IPS-18a (cell line): ENCODE measurements at regions not wholly inside any gene's neighbourhood (a gene's known extent, or its start where the extent isn't known, plus 50 kb on each side); places are given as distances from the start of the nearest gene placed in this dataset.

ENCODE experiments used
- H3K27ac ChIP-seq: one replicate; pipeline ENCODE4 v1.5.1; 2013; ENCODE audit warnings: low read length
- H3K27me3 ChIP-seq: one replicate; pipeline ENCODE4 v1.6.1; 2013; ENCODE audit warnings: mild to moderate bottlenecking, low read length; ENCODE audit not compliant: control insufficient read depth, insufficient read depth
- H3K36me3 ChIP-seq: one replicate; pipeline ENCODE4 v1.6.1; 2013; ENCODE audit warnings: low read depth, low read length; ENCODE audit not compliant: control insufficient read depth
- H3K4me1 ChIP-seq: one replicate; pipeline ENCODE4 v1.6.1; 2013; ENCODE audit warnings: low read depth, low read length; ENCODE audit not compliant: control insufficient read depth
- H3K4me3 ChIP-seq: one replicate; pipeline ENCODE4 v1.5.1; 2013; ENCODE audit warnings: low read length
- H3K9ac ChIP-seq: one replicate; pipeline ENCODE4 v1.6.1; 2013; ENCODE audit warnings: mild to moderate bottlenecking, low read length, moderate library complexity
- H3K9me3 ChIP-seq: one replicate; pipeline ENCODE4 v1.6.1; 2013; ENCODE audit warnings: low read depth, low read length; ENCODE audit not compliant: control insufficient read depth

- Histone ChIP-seq H3K36me3 (no peaks in the 10 kb centered on the region), H3K4me1 (no peaks in the 10 kb centered on the region), H3K27ac (no peak overlapping the region), H3K9ac (no peak overlapping the region), H3K9me3 (peaks cover 4% of the 10 kb centered on the region), H3K27me3 (no peaks in the 10 kb centered on the region), H3K4me3 (no peak overlapping the region)
These were observed 808.0 kb upstream of the SOX11 start for GRCh38 chr2:4884117-4884571.

- H3K9ac ChIP-seq: no peak overlapping the region
- H3K36me3 ChIP-seq: no peaks in the 10 kb centered on the region
- no peaks in the 10 kb centered on the region for H3K4me1 ChIP-seq
- H3K4me3 ChIP-seq: no peak overlapping the region
- H3K27ac ChIP-seq: no peak overlapping the region
- no peaks in the 10 kb centered on the region for H3K9me3 ChIP-seq
- H3K27me3 ChIP-seq: no peaks in the 10 kb centered on the region
These were observed 800.8 kb upstream of the SOX11 start for GRCh38 chr2:4891394-4891793.

- Histone ChIP-seq H3K27ac (no peak overlapping the region), H3K4me3 (no peak overlapping the region), H3K9ac (no peak overlapping the region), H3K4me1 (no peaks in the 10 kb centered on the region), H3K9me3 (no peaks in the 10 kb centered on the region), H3K27me3 (no peaks in the 10 kb centered on the region), H3K36me3 (no peaks in the 10 kb centered on the region)
These were observed 796.8 kb upstream of the SOX11 start for GRCh38 chr2:4895371-4895770.

GRCh38 chr2:4898706-4899105 lies 793.5 kb upstream of the SOX11 start:
- Histone ChIP-seq H3K4me3 (no peak overlapping the region), H3K9ac (no peak overlapping the region), H3K9me3 (no peaks in the 10 kb centered on the region), H3K36me3 (no peaks in the 10 kb centered on the region), H3K27me3 (no peaks in the 10 kb centered on the region), H3K4me1 (no peaks in the 10 kb centered on the region), H3K27ac (no peak overlapping the region)

GRCh38 chr2:4900242-4900641 lies 791.9 kb upstream of the SOX11 start:
- Histone ChIP-seq H3K9ac (no peak overlapping the region), H3K27ac (no peak overlapping the region), H3K4me3 (no peak overlapping the region), H3K4me1 (no peaks in the 10 kb centered on the region), H3K36me3 (no peaks in the 10 kb centered on the region), H3K27me3 (no peaks in the 10 kb centered on the region), H3K9me3 (no peaks in the 10 kb centered on the region)

GRCh38 chr2:4900861-4901770 lies 791.1 kb upstream of the SOX11 start:
- no peak overlapping the region for H3K27ac ChIP-seq
- no peak overlapping the region for H3K4me3 ChIP-seq
- no peak overlapping the region for H3K9ac ChIP-seq
- H3K9me3 ChIP-seq: no peaks in the 10 kb centered on the region
- H3K27me3 ChIP-seq: no peaks in the 10 kb centered on the region
- no peaks in the 10 kb centered on the region for H3K36me3 ChIP-seq
- no peaks in the 10 kb centered on the region for H3K4me1 ChIP-seq

GRCh38 chr2:4903656-4904348 lies 788.4 kb upstream of the SOX11 start:
- no peaks in the 10 kb centered on the region for H3K27me3 ChIP-seq
- H3K4me3 ChIP-seq: no peak overlapping the region
- H3K36me3 ChIP-seq: no peaks in the 10 kb centered on the region

GRCh38 chr2:4908461-4908860 lies 783.7 kb upstream of the SOX11 start:
- H3K9me3 ChIP-seq: no peaks in the 10 kb centered on the region
- H3K27me3 ChIP-seq: no peaks in the 10 kb centered on the region
- H3K27ac ChIP-seq: no peak overlapping the region
- H3K4me1 ChIP-seq: no peaks in the 10 kb centered on the region
- no peak overlapping the region for H3K4me3 ChIP-seq
- H3K9ac ChIP-seq: no peak overlapping the region
- H3K36me3 ChIP-seq: no peaks in the 10 kb centered on the region

More at GRCh38 chr2:4903656-4904348, 788.4 kb upstream of the SOX11 start:
- H3K4me1 ChIP-seq: no peaks in the 10 kb centered on the region
- H3K27ac ChIP-seq: no peak overlapping the region
- no peak overlapping the region for H3K9ac ChIP-seq
- no peaks in the 10 kb centered on the region for H3K9me3 ChIP-seq

- Histone ChIP-seq H3K4me1 (no peaks in the 10 kb centered on the region), H3K27ac (no peak overlapping the region), H3K36me3 (no peaks in the 10 kb centered on the region), H3K9ac (no peak overlapping the region), H3K4me3 (no peak overlapping the region), H3K9me3 (no peaks in the 10 kb centered on the region), H3K27me3 (no peaks in the 10 kb centered on the region)
These were observed 782.7 kb upstream of the SOX11 start for GRCh38 chr2:4909346-4910009.

GRCh38 chr2:4914036-4914435 lies 778.1 kb upstream of the SOX11 start:
- no peaks in the 10 kb centered on the region for H3K9me3 ChIP-seq
- H3K36me3 ChIP-seq: no peaks in the 10 kb centered on the region
- H3K27me3 ChIP-seq: no peaks in the 10 kb centered on the region
- no peaks in the 10 kb centered on the region for H3K4me1 ChIP-seq
- H3K27ac ChIP-seq: no peak overlapping the region
- H3K9ac ChIP-seq: no peak overlapping the region
- no peak overlapping the region for H3K4me3 ChIP-seq

GRCh38 chr2:4914551-4914950 lies 777.6 kb upstream of the SOX11 start:
- no peaks in the 10 kb centered on the region for H3K4me1 ChIP-seq
- H3K36me3 ChIP-seq: no peaks in the 10 kb centered on the region
- H3K27ac ChIP-seq: no peak overlapping the region
- H3K9me3 ChIP-seq: no peaks in the 10 kb centered on the region
- no peaks in the 10 kb centered on the region for H3K27me3 ChIP-seq
- no peak overlapping the region for H3K9ac ChIP-seq
- no peak overlapping the region for H3K4me3 ChIP-seq
